ENCODE measurements at regions not wholly inside any gene's neighbourhood (a gene's known extent, or its start where the extent isn't known, plus 50 kb on each side); places are given as distances from the start of the nearest gene placed in this dataset.

GRCh38 chr14:101361044-101361443 lies 200.3 kb upstream of the DIO3 start:
- peaks cover 4% of the 10 kb centered on the region for H3K9me3 ChIP-seq (ENCODE audit: control insufficient read depth, insufficient read depth, low read length)

GRCh38 chr14:101361451-101362433 lies 199.6 kb upstream of the DIO3 start:
- Histone ChIP-seq H3K4me1 (ENCODE audit: control insufficient read depth, insufficient read depth, low read length) (no peaks in the 10 kb centered on the region), H3K36me3 (ENCODE audit: control insufficient read depth, insufficient read depth, low read length) (no peaks in the 10 kb centered on the region), H3K27me3 (ENCODE audit: control insufficient read depth, insufficient read depth, low read length) (no peaks in the 10 kb centered on the region), H3K9me3 (ENCODE audit: control insufficient read depth, insufficient read depth, low read length) (peaks cover 4% of the 10 kb centered on the region), H3K4me3 (ENCODE audit: low read length) (no peak overlapping the region), H3K27ac (ENCODE audit: low read length) (no peak overlapping the region)
- H3K9me3 Mint-ChIP-seq = no peaks in the 10 kb centered on the region
- no peaks in the 10 kb centered on the region for H3K4me1 Mint-ChIP-seq
- 85% methylated on average over 20 of the region's 20 CpGs for WGBS (ENCODE audit: insufficient coverage)
- ATAC-seq (no peak), DNase-seq (no peak)
- peaks cover 8 to 12% of the 10 kb centered on the region in 2 donors for H3K27me3 Mint-ChIP-seq (ENCODE audit: low read depth in 2 of 2)
- intact Hi-C loops (cut with micrococcal nuclease) = no loop called here
- H3K27ac Mint-ChIP-seq = no peak overlapping the region
- H3K36me3 Mint-ChIP-seq = no peaks in the 10 kb centered on the region
- no peak overlapping the region for H3K4me3 Mint-ChIP-seq
- no peak for TF ChIP-seq CTCF (IDR thresholded peaks at IDR 0.05)

More at GRCh38 chr14:101361044-101361443, 200.3 kb upstream of the DIO3 start:
- Histone ChIP-seq H3K27me3 (ENCODE audit: control insufficient read depth, insufficient read depth, low read length) (no peaks in the 10 kb centered on the region), H3K36me3 (ENCODE audit: control insufficient read depth, insufficient read depth, low read length) (no peaks in the 10 kb centered on the region), H3K27ac (ENCODE audit: low read length) (no peak overlapping the region), H3K4me1 (ENCODE audit: control insufficient read depth, insufficient read depth, low read length) (no peaks in the 10 kb centered on the region), H3K4me3 (ENCODE audit: low read length) (no peak overlapping the region)
- no peaks in the 10 kb centered on the region for H3K4me1 Mint-ChIP-seq
- intact Hi-C loops (cut with micrococcal nuclease) = no loop called here
- no peak for DNase-seq
- no peak overlapping the region for H3K27ac Mint-ChIP-seq
- no peaks in the 10 kb centered on the region for H3K9me3 Mint-ChIP-seq
- TF ChIP-seq CTCF (IDR thresholded peaks at IDR 0.05) = no peak
- H3K4me3 Mint-ChIP-seq = no peak overlapping the region
- peaks cover 12 to 14% of the 10 kb centered on the region in 2 donors for H3K27me3 Mint-ChIP-seq (ENCODE audit: low read depth in 2 of 2)
- WGBS (ENCODE audit: insufficient coverage) = 29% methylated on average over 16 of the region's 16 CpGs
- ATAC-seq = no peak
- no peaks in the 10 kb centered on the region for H3K36me3 Mint-ChIP-seq

- intact Hi-C loops (cut with micrococcal nuclease) = no loop called here
- H3K36me3 ChIP-seq (ENCODE audit: control insufficient read depth, insufficient read depth, low read length) = no peaks in the 10 kb centered on the region
- H3K9me3 ChIP-seq (ENCODE audit: control insufficient read depth, insufficient read depth, low read length) = no peaks in the 10 kb centered on the region
- H3K27ac ChIP-seq (ENCODE audit: low read length) = no peak overlapping the region
- H3K9me3 Mint-ChIP-seq = no peaks in the 10 kb centered on the region
- no peaks in the 10 kb centered on the region for H3K36me3 Mint-ChIP-seq
- H3K27me3 ChIP-seq (ENCODE audit: control insufficient read depth, insufficient read depth, low read length) = no peaks in the 10 kb centered on the region
- no peak for TF ChIP-seq CTCF (IDR thresholded peaks at IDR 0.05)
- no peak for DNase-seq
- H3K4me1 ChIP-seq (ENCODE audit: control insufficient read depth, insufficient read depth, low read length) = no peaks in the 10 kb centered on the region
- no peak for ATAC-seq
- no peak overlapping the region for H3K4me3 Mint-ChIP-seq
- 85% methylated on average over 17 of the region's 17 CpGs for WGBS (ENCODE audit: insufficient coverage)
- H3K27ac Mint-ChIP-seq = no peak overlapping the region
- H3K27me3 Mint-ChIP-seq (ENCODE audit: low read depth in 2 of 2) = peaks cover 8 to 12% of the 10 kb centered on the region in 2 donors
- no peak overlapping the region for H3K4me3 ChIP-seq (ENCODE audit: low read length)
- no peaks in the 10 kb centered on the region for H3K4me1 Mint-ChIP-seq
These were observed 198.6 kb upstream of the DIO3 start for GRCh38 chr14:101362529-101363260.
